GM19395 (cell line): ENCODE measurements at regions not wholly inside any gene's neighbourhood (a gene's known extent, or its start where the extent isn't known, plus 50 kb on each side); places are given as distances from the start of the nearest gene placed in this dataset.
"Not testable (repeated sequence)": the region's sequence is repeated elsewhere in the genome, so short reads cannot be mapped to it uniquely, and the experiment has no call there.

Experiments
- ATAC-seq: cut with Tn5 transposase; IDR thresholded peaks from one replicate; pipeline ENCODE4 v1.9.1; 2021; ENCODE audit warnings: mild to moderate bottlenecking, moderate library complexity; ENCODE audit not compliant: unreplicated experiment

- no peak for ATAC-seq
Observed at GRCh38 chr5:108536321-108536720, 154.4 kb upstream of the FBXL17 start.

DNA sequence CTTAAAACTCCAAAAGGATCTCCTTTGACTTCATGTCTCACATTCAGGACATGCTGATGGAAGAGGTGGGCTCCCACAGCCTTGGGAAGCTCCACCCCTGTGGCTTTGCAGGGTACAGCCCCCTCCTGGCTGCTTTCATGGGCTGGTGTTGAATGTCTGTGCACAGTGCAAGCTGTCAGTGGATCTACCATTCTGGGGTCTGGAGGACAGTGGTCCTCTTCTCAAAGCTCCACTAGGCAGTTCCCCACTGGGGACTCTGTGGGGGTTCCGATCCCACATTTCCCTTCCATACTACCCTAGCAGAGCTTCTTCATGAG is 150.2 kb upstream of the FBXL17 start:
- not testable (repeated sequence) for ATAC-seq

DNA sequence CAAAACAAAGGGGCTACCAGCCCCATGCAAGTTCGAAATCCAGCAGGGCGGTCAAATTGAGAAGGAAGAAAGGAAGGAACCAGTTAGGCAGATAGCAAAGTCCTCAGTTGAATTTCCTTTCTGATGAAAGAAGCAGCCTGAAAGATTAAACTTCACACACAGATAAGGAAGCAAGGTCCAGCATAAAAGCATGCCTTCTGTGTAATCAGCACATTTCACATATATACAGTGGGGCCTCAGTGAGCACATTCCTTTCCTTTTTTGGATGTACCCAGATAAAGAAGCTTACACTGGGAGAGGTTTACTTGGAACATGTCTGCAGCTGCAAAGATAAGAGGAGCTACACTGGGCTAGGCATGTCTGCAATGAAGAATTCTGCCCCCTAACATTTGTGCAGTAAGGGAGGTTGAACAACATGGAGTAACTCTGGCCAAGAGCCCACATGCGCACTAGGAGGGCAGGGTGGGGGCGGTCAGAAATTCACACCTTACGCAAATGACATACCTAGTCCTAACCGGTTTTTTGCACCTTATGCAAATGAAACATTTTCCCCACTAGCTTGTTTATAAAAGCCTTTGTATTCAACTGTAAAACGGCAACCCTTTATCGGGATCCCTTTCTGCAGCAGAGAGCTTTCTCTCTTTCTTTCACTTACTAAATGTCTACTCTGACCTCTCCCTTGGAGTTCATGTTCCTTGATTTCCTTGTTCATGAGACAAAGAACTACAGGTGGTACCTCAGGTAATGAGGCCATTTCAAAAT is 149.7 kb upstream of the FBXL17 start:
- ATAC-seq = no peak

DNA sequence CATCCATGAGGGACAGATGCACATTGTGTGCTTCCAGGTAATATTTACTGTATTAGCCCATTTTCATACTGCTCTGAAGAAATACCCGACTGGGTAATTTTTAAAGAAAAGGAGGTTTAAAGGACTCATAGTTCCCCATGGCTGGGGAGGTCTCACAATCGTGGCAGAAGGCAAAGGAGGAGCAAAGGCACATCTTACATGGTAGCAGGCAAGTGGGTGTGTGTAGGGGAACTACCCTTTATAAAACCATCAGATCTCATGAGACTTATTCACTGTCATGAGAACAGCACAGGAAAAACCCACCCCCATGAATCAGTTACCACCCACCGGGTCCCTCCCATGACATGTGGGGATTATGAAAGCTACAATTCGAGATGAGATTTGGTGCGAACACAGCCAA is 148.8 kb upstream of the FBXL17 start:
- ATAC-seq = no peak

DNA sequence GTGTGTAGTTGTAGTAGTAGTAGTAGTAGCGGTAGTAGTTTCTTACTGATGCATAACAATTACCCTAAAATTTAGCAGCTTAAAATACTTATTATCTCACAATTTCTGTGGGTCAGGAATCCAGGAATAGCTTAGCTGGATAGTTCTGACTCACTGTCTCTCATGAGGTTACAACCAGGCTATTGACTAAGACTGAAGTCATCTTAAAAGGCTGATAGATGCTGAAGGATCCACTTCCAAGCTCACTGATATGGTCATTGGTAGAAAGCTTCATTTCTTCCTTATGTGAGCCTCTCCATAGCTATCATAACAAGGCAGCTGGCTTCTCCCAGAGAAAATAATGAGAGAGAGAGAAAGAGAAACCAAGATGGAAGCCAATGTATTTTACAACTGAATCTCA is 147.5 kb upstream of the FBXL17 start:
- no peak for ATAC-seq

DNA sequence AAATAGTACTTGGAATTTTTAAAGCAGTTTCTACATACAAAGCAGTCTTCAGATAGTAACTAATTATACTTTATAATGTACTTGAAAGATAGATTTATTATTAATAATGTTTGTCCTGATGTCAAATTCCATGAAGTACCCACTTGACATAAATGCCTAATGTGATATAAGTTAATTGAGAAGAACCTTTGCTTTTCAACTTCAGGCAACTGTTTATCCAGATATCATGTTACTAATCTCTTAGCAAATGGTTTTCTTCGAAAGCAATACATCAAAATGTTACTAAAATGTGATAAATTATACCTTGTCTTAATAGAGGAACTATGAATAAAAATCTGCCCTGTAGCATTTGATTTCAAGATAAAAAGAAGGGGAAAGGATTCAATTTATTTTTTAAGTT is 146.8 kb upstream of the FBXL17 start:
- ATAC-seq = no peak

GRCh38 chr5:108524564-108524963 is 142.7 kb upstream of the FBXL17 start:
- no peak for ATAC-seq

DNA sequence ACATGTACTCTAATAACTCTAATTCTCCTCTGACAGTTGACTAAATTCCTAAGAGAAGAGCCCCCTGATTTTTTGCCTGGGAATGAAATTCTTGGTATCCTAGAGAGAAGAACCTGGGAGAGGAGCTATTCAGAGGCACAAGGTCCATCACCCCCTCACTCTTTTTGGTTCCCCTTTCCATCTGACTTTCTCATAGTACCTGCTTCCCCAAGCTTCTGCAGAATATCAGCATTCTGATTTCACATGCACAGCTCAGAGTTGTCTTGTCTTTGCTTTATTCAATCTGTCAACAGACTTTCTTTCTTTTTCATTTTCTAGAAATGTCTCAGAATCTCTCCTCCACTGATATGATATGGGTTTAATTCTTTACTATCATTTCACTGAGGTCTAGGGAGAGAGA is 141.5 kb upstream of the FBXL17 start:
- ATAC-seq = no peak

GRCh38 chr5:108521841-108522506 is 140.1 kb upstream of the FBXL17 start:
- ATAC-seq = peak; percentile 69

- peak; percentile 90 for ATAC-seq
Observed at GRCh38 chr5:108521011-108521700, 139.3 kb upstream of the FBXL17 start.

DNA sequence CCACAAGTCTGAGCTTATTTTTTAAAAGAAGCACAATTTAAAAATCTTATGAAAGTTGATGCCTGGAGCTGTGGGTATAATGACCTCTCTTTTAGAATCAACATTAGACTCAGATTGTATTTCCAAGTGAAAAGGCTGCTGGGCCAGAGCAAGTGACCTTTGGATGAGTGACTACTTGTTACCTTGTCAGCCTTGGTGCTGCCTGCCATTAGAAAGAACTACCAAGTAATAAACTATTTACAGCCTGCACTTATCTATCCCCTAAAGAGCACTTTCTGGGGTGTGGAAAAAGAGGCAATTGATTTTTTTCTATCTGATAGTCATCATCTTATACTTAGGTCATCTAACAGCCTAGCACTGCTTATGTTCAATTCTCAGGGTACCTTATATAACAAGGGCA is 134.9 kb upstream of the FBXL17 start:
- no peak for ATAC-seq

DNA sequence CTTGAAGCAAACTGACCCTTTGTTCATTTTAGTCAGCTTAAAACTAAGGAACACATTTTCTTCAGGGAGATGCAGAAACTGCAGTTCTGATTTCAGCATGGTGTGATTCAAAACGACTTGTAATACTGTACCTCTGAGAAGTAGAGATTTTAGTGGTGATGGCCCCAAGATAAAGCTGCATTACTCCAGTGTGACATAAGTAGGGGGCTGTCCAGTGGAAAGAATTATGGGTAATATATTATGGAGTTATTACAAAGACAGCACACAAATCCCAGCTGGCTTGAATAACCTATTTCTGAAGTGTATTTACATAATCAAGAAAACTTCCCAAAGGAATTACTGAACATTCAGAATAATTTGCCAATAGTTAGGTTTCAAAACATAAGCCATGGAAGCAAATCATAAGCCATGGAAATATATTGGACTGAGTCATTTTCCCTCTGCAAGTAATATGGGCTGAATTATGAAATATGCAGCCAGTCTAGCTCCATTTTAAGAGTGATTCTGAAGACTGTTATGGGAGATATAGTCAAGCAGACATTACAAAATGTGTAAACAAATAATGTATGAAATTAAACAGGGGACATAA is 133.7 kb upstream of the FBXL17 start:
- no peak for ATAC-seq

DNA sequence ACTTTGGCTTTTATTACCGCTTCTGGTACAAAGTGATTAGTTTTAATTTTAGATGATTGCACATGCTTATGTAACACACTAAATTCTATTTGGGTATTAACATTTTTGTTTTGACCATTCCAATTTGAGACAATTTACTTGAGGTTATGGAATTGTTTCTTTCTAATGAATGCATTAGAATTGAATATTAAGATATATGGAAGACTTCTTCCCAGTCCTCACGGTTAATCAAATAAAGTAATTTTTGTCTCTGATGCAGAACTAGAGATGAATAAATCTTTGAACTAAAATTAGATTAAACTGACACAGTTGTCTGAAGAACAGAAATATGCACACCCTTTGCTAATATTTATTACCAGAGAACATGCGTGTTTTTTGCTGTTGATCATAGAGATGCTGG is 127.1 kb upstream of the FBXL17 start:
- ATAC-seq = no peak

GRCh38 chr5:108507631-108508030 is 125.7 kb upstream of the FBXL17 start:
- no peak for ATAC-seq

DNA sequence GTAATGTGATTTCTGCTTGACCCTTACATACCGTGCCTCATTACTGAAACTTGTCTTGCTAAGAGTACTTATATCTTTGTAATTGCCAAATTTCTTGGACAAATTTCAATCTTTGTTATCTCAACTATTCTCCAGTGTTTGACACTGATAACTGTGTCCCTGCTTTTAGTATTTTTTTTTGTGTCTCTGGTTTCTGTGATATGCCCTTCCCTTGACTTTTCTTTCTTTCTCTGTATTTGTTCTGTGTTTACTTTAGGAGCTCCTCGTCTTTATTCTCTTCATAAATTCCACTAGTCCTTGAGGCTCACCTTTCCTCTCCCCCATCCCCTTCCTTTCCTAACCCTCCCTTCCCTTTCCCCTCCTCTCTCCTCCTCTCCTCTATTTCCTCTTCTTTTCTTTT is 123.7 kb upstream of the FBXL17 start:
- no peak for ATAC-seq

GRCh38 chr5:108504974-108505373 is 123.1 kb upstream of the FBXL17 start:
- no peak for ATAC-seq

DNA sequence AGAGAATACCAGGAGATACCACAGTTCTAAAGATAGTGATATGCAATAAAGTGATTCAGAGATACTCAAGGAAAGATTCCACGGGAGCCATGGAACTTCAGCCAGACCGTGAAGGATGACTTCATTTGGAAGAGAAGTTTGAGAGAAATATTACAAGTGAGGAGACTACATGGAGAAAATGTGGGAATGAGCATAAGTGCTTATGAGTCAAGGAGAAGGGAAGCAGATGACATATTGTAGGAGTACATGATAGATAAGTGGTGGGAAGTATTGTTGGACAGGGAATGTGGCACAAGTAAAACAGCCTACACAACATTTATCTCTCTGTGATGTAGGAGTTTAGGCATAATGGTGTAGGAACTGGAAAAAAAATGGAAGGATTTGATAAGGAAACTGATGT is 122.1 kb upstream of the FBXL17 start:
- ATAC-seq = no peak

- ATAC-seq = not testable (repeated sequence)
Observed at GRCh38 chr5:108495615-108496014, 113.7 kb upstream of the FBXL17 start.

DNA sequence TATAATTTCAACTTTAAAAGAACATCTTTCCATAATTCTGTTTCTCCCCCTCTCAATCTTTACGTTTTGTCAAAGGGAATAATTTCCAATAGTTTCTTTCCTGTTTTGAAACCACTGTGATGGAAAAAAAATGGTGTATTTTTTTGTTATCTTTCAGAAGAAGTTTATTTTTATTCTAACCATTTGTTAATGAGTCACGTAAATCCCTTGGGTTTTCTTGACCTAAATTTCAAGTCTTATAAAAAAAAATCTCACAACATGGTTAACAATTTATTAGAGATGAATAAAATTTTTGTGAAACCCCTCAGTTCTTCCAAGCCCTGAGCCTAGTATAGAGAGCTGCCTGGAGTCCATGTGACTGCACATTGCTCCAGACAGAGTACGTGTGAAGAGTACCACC is 106.1 kb upstream of the FBXL17 start:
- ATAC-seq = no peak

GRCh38 chr5:108484035-108484434 is 102.1 kb upstream of the FBXL17 start:
- no peak for ATAC-seq

DNA sequence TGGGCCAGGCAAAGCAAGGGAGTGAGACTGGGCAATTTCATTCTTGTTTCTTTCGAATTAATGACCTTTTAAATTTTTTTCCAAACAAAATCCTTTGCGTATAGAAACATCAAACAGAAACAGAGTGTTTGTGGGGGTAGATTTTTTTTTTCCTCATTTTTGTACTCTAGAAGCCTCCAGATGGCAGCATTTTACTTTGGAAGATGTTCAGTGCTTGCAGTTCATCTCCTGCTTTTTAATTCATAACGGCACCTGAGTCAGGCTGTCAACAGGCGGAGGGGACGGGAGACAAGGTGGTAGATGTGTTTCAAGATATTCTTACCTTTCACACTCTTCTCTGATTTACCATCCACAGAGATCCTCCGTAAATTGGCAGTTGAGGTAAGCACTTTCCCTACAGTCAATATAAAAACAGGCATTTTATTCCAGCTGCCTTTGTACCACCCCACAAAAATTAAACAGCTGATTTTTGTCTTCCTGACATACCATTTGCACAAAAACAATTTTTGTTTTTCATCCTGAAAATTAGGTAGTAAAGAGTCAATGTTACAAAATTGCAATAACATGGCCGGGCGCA is 99.5 kb upstream of the FBXL17 start:
- ATAC-seq = peak; percentile 61
